ENCODE measurements at regions not wholly inside any gene's neighbourhood (a gene's known extent, or its start where the extent isn't known, plus 50 kb on each side); places are given as distances from the start of the nearest gene placed in this dataset.
"Not testable (repeated sequence)": the region's sequence is repeated elsewhere in the genome, so short reads cannot be mapped to it uniquely, and the experiment has no call there.

GRCh38 chr1:187952446-187952845, 1123.7 kb downstream of the PLA2G4A start:
- no peak for DNase-seq (ENCODE audit: low spot score)

GRCh38 chr1:187956975-187957374, 1128.2 kb downstream of the PLA2G4A start:
- DNase-seq (ENCODE audit: low spot score), result no peak

- no peak for DNase-seq (ENCODE audit: low spot score)
These were observed 1129.5 kb downstream of the PLA2G4A start for GRCh38 chr1:187958207-187958606.

GRCh38 chr1:187959062-187959461, 1130.3 kb downstream of the PLA2G4A start:
- DNase-seq (ENCODE audit: low spot score), result no peak

- DNase-seq (ENCODE audit: low spot score), result no peak
These were observed 1131.4 kb downstream of the PLA2G4A start for GRCh38 chr1:187960125-187960638.

GRCh38 chr1:187961895-187962294, 1133.1 kb downstream of the PLA2G4A start:
- no peak for DNase-seq (ENCODE audit: low spot score)

GRCh38 chr1:187971851-187972250, 1143.1 kb downstream of the PLA2G4A start:
- no peak for DNase-seq (ENCODE audit: low spot score)

GRCh38 chr1:187977298-187977697, 1148.5 kb downstream of the PLA2G4A start:
- DNase-seq (ENCODE audit: low spot score), result no peak

- DNase-seq (ENCODE audit: low spot score), result no peak
These were observed 1156.6 kb downstream of the PLA2G4A start for GRCh38 chr1:187985145-187985896.

- DNase-seq (ENCODE audit: low spot score), result no peak
These were observed 1157.3 kb downstream of the PLA2G4A start for GRCh38 chr1:187985897-187986654.

GRCh38 chr1:187987236-187987776, 1158.6 kb downstream of the PLA2G4A start:
- no peak for DNase-seq (ENCODE audit: low spot score)

GRCh38 chr1:187991944-187992343, 1163.2 kb downstream of the PLA2G4A start:
- DNase-seq (ENCODE audit: low spot score), result no peak

GRCh38 chr1:187996780-187997179, 1168.0 kb downstream of the PLA2G4A start:
- no peak for DNase-seq (ENCODE audit: low spot score)

GRCh38 chr1:187999973-188000372, 1171.2 kb downstream of the PLA2G4A start:
- DNase-seq (ENCODE audit: low spot score), result no peak

- DNase-seq (ENCODE audit: low spot score), result not testable (repeated sequence)
These were observed 1174.9 kb downstream of the PLA2G4A start for GRCh38 chr1:188003687-188004086.

GRCh38 chr1:188004849-188005248, 1176.1 kb downstream of the PLA2G4A start:
- DNase-seq (ENCODE audit: low spot score), result no peak

- DNase-seq (ENCODE audit: low spot score), result no peak
These were observed 1177.6 kb downstream of the PLA2G4A start for GRCh38 chr1:188006354-188006753.

- not testable (repeated sequence) for DNase-seq (ENCODE audit: low spot score)
These were observed 1184.6 kb downstream of the PLA2G4A start for GRCh38 chr1:188013222-188013849.

GRCh38 chr1:188017921-188018320, 1189.2 kb downstream of the PLA2G4A start:
- DNase-seq (ENCODE audit: low spot score), result no peak

- no peak for DNase-seq (ENCODE audit: low spot score)
These were observed 1193.9 kb downstream of the PLA2G4A start for GRCh38 chr1:188022661-188023060.

- DNase-seq (ENCODE audit: low spot score), result no peak
These were observed 1194.5 kb downstream of the PLA2G4A start for GRCh38 chr1:188023206-188023605.

- no peak for DNase-seq (ENCODE audit: low spot score)
These were observed 1198.9 kb downstream of the PLA2G4A start for GRCh38 chr1:188027613-188028012.

Measured in SW480 (cell line).